Large intestine (tissue), 3 donors: ENCODE measurements at regions not wholly inside any gene's neighbourhood (a gene's known extent, or its start where the extent isn't known, plus 50 kb on each side); places are given as distances from the start of the nearest gene placed in this dataset.
"Not testable (repeated sequence)": the region's sequence is repeated elsewhere in the genome, so short reads cannot be mapped to it uniquely, and the experiment has no call there.

ENCODE experiments used
- DNase-seq, 2 donors: peaks; one replicate each; pipeline versions ENCODE4 v3.0.0 to v3.0.0-alpha.2; 2013
- H3K27ac ChIP-seq: one replicate; pipeline ENCODE4 v1.5.1; 2013; ENCODE audit warnings: low read length
- H3K27me3 ChIP-seq: 2 replicates; pipeline ENCODE4 v1.6.1; 2013; ENCODE audit warnings: low read length; ENCODE audit not compliant: control insufficient read depth, insufficient read depth
- H3K36me3 ChIP-seq: 2 replicates; pipeline ENCODE4 v1.6.1; 2013; ENCODE audit warnings: low read length; ENCODE audit not compliant: control insufficient read depth, insufficient read depth
- H3K4me1 ChIP-seq: one replicate; pipeline ENCODE4 v1.6.1; 2013; ENCODE audit warnings: low read length; ENCODE audit not compliant: control insufficient read depth, insufficient read depth
- H3K4me3 ChIP-seq: one replicate; pipeline ENCODE4 v1.5.1; 2013; ENCODE audit warnings: low read length
- H3K9me3 ChIP-seq: one replicate; pipeline ENCODE4 v1.6.1; 2013; ENCODE audit warnings: mild to moderate bottlenecking, low read depth, low read length, moderate library complexity; ENCODE audit not compliant: control insufficient read depth
- WGBS: methylation state at CpG from one replicate; pipeline ENCODE4 v1.1.5; 2013; ENCODE audit warnings: low lambda C conversion rate; ENCODE audit not compliant: insufficient coverage; 5-methylcytosine and 5-hydroxymethylcytosine counted together

GRCh38 chr16:88331989-88332920 lies 50.5 kb upstream of the ZNF469 start:
- H3K27ac ChIP-seq = no peak overlapping the region
- no peak overlapping the region for H3K4me3 ChIP-seq
- peaks cover 5% of the 10 kb centered on the region for H3K9me3 ChIP-seq
- H3K27me3 ChIP-seq = peaks cover 5% of the 10 kb centered on the region
- WGBS = no CpG with 5 or more reads among the region's 23 CpGs
- no peaks in the 10 kb centered on the region for H3K4me1 ChIP-seq
- peak in 1 of 2 donors; percentile 26 for DNase-seq
- H3K36me3 ChIP-seq = no peaks in the 10 kb centered on the region

- not testable (repeated sequence) for H3K4me1 ChIP-seq, H3K4me3 ChIP-seq, H3K27me3 ChIP-seq, H3K36me3 ChIP-seq, H3K9me3 ChIP-seq, H3K27ac ChIP-seq, DNase-seq
- WGBS = no CpG with 5 or more reads among the region's 33 CpGs
Measured at GRCh38 chr16:88332921-88333825, 49.6 kb upstream of the ZNF469 start.
